NCI-H128 (cell line): ENCODE measurements at regions not wholly inside any gene's neighbourhood (a gene's known extent, or its start where the extent isn't known, plus 50 kb on each side); places are given as distances from the start of the nearest gene placed in this dataset.
"Not testable (repeated sequence)": the region's sequence is repeated elsewhere in the genome, so short reads cannot be mapped to it uniquely, and the experiment has no call there.

ENCODE experiments used
- DNase-seq: peaks from one replicate; lab custom pipeline; 2025; ENCODE audit not compliant: unreplicated experiment; lab: John Stamatoyannopoulos, UW

DNA sequence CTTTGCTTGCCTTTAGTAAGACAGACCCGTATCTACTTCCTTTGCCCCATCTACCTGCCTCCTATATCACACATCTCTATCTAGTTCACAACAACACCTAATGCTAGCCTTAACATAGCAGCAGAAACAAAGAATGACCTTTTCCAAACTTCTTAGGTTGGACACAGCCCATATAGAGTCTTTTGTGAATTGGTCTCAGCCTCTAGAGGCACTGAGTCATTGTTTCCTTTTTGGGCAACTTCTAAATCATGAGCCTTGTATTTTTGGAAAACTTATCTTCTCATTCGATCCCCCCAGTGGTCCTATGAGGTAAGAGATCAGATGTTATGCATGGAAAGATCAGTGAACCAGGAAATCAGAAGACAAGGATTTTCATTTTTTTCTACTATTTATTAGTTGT is 679.4 kb upstream of the USP24 start:
- no peak for DNase-seq

DNA sequence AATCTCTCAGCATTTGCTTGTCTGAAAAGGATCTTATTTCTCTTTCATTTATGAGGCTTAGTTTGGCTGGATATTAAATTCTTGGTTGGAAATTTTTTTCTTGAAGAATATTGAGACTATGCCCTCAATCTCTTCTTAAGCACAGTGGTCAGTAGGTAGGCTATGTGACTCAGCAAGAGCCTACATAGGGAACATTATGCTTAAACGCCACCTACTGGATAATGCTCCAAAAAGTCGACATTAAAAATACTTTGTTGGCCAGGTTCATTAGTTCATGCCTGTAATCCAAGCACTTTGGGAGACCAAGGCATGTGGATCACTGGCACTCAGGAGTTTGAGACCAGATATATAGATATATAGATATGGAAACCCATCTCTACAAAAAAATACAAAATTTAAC is 678.0 kb upstream of the USP24 start:
- no peak for DNase-seq

GRCh38 chr1:55888685-55889317 is 673.6 kb upstream of the USP24 start:
- no peak for DNase-seq

- no peak for DNase-seq
Observed at GRCh38 chr1:55886856-55887712, 671.9 kb upstream of the USP24 start.

- no peak for DNase-seq
Observed at GRCh38 chr1:55885619-55886018, 670.5 kb upstream of the USP24 start.

- DNase-seq, result no peak
Observed at GRCh38 chr1:55882931-55883330, 667.8 kb upstream of the USP24 start.

DNA sequence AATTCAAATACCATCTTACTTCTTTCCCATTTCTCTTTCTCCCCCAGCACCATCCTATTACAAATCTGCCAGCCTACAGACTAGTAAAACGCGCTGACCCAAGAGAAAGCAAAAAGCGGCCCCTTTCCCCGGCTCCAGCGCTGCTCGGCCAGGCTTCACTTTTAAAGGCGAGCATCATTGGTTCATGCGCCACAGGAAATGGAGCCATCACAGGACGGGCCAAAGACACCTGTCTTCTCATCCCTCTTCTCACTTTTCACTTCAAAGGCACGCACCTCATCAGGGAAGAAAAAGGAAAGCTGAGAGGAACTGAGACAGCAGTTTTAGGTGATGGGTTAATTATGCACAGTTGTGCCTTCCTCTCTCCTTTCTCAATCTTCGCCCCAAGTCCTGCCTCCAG is 664.2 kb upstream of the USP24 start:
- no peak for DNase-seq

DNA sequence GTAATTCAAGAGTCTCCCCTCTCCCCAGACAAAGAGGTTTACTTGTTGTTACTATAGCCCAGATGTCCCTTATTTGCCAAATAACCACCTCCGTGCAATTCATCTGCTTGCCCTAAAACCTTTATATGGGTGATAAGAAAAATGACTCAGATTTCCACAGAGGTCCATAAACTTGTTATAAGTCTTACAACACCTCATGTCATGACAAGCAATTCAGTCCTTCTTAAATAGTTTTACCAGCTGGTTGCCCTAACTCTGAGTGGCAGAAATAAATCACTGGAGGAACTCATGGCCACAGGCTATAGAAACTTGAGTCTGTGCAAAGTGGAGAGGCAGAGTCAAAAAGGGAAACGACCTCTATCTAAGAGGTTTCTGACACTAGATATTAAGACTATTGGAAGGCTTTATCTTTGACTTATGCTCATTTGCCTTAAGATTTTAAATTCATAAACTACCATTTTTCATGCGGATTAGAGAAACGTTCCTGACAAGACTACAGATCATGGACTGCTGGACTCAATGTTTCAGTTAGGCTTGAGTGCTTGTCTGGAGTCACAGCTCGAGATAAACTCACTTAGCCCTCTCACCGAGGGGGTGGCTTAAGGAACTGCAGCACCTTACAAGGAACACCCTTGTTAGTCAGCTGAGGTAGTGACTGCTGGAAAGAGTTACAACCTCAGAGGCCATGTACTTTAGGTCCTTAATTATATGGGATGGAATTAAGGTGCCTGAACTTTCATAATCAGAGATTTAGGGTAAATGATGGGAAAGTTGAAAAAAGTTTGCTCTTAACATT is 662.5 kb upstream of the USP24 start:
- no peak for DNase-seq

GRCh38 chr1:55876276-55877060 is 661.3 kb upstream of the USP24 start:
- DNase-seq, result no peak

- no peak for DNase-seq
Observed at GRCh38 chr1:55870106-55870505, 654.9 kb upstream of the USP24 start.

- no peak for DNase-seq
Observed at GRCh38 chr1:55869065-55869464, 653.9 kb upstream of the USP24 start.

DNA sequence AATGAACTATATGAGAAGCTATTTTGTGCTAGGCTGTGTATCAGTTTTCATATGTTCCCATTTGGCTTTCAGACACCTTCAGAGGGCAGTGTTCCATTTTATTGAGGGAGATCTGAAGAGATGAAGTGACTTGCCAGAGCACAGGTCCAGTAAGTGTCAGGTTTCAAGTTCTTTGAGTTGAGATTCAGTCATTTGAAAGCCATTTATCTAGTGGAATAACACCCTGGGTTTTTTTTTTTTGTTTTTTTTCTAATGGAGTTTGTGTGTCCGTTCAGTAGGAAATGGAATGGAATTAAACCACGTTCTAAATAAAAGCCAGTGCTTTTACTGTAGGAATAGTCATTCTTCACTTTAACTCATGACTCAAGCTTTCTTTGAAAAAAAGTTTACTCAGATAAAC is 652.9 kb upstream of the USP24 start:
- no peak for DNase-seq

DNA sequence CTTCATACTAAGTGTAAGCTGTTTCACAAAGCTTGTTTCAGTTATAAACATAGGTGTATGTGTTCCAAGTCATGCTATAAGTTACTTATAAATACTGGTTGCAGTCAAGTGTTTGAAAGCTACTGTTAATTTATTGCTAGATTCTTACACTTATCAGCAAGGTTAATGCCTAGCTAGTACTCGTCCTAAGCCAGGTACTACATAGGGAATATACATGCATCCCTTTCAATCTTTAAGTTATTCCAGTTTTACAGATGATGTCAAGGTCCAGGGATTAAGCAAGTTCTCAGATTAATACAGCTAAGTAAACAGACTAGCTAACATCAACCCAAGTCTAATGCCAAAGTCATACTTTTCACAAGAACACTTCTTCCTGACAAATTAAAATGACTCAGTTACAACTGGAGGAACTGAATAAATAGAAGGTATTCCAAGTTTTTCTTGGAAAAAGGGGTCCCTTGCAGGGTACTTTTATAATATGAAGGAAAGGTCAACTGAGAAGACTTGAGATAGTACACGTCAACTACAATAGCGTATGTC is 652.2 kb upstream of the USP24 start:
- DNase-seq, result no peak

GRCh38 chr1:55865778-55866177 is 650.6 kb upstream of the USP24 start:
- not testable (repeated sequence) for DNase-seq

- DNase-seq, result no peak
Observed at GRCh38 chr1:55864251-55864650, 649.1 kb upstream of the USP24 start.

GRCh38 chr1:55861676-55862340 is 646.6 kb upstream of the USP24 start:
- no peak for DNase-seq

- DNase-seq, result no peak
Observed at GRCh38 chr1:55860798-55861519, 645.8 kb upstream of the USP24 start.

GRCh38 chr1:55860326-55860725 is 645.2 kb upstream of the USP24 start:
- DNase-seq, result no peak

- no peak for DNase-seq
Observed at GRCh38 chr1:55854911-55855310, 639.7 kb upstream of the USP24 start.

DNA sequence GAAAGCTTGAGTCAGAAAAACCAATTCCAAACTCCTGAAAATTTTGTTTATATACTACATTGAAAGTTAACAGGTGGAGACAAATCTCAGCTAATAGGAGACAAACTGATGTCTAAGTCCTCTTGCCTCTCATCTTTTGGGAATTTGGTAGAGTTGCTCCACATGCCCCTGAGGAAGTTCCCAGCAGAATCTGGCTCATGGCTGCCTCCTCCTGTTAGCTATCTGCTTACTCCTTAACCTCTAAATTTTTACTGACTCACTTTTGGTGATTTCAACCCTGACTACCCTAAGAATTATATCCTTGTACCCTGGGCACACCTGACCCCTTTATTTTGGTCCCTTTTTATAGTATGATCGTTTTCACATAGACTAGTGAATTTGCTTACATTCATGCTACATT is 633.7 kb upstream of the USP24 start:
- no peak for DNase-seq
